Calu3 (cell line): ENCODE measurements at regions not wholly inside any gene's neighbourhood (a gene's known extent, or its start where the extent isn't known, plus 50 kb on each side); places are given as distances from the start of the nearest gene placed in this dataset.
"Not testable (repeated sequence)": the region's sequence is repeated elsewhere in the genome, so short reads cannot be mapped to it uniquely, and the experiment has no call there.

Source experiments
- BruUV-seq: library from RNA; stranded (reverse); fragments of 400-500 nt; replicated peaks from 2 replicates; lab custom pipeline; 2021; lab: Mats Ljungman, UMichigan
- CTCF ChIA-PET: fragments of 300-600 bp; sonication (Branson Sonifier 250); formaldehyde crosslinking; loops from one replicate; lab custom pipeline; 2022; ENCODE audit warnings: antibody characterized with exemption; lab: Charles Lee
- DNase-seq: peaks from one replicate; pipeline ENCODE4 v3.0.0; 2022
- H3K27ac Mint-ChIP-seq: one replicate; pipeline ENCODE4 v1.8.0; 2022; ENCODE audit warnings: mixed read lengths; ENCODE audit not compliant: unreplicated experiment
- H3K27me3 Mint-ChIP-seq: one replicate; pipeline ENCODE4 v1.8.0; 2022; ENCODE audit warnings: mixed read lengths; ENCODE audit not compliant: unreplicated experiment
- H3K36me3 Mint-ChIP-seq: one replicate; pipeline ENCODE4 v1.8.0; 2022; ENCODE audit warnings: mild to moderate bottlenecking, moderate library complexity, mixed read lengths; ENCODE audit not compliant: insufficient read depth, unreplicated experiment
- H3K4me1 Mint-ChIP-seq: one replicate; pipeline ENCODE4 v1.8.0; 2022; ENCODE audit warnings: mild to moderate bottlenecking, low read depth, mixed read lengths; ENCODE audit not compliant: unreplicated experiment
- H3K4me3 Mint-ChIP-seq: one replicate; pipeline ENCODE4 v1.8.0; 2022; ENCODE audit warnings: mild to moderate bottlenecking, low read depth, moderate library complexity, mixed read lengths; ENCODE audit not compliant: unreplicated experiment
- H3K9me3 Mint-ChIP-seq: one replicate; pipeline ENCODE4 v1.8.0; 2022; ENCODE audit warnings: low read depth, mixed read lengths; ENCODE audit not compliant: unreplicated experiment
- CTCF ChIP-seq: fragments of 200-600 bp; IDR thresholded peaks from one replicate; pipeline ENCODE4 v1.8.0; 2022; ENCODE audit warnings: antibody characterized with exemption; ENCODE audit not compliant: unreplicated experiment
- intact Hi-C: fragments of 100-400 bp; cut with micrococcal nuclease; formaldehyde crosslinking; loops from one replicate; pipeline ENCODE4 v1.10.0; 2022; ENCODE audit not compliant: unreplicated experiment

GRCh38 chr1:47598357-47598756 lies 160.5 kb downstream of the FOXD2 start:
- intact Hi-C loops = loop anchor here (1.0 kb wide), 1 partner anchor 19 kb away; no protein-coding TSS in a partner anchor
- Mint-ChIP-seq H3K4me3 (no peak overlapping the region), H3K36me3 (no peaks in the 10 kb centered on the region), H3K9me3 (peaks cover 10% of the 10 kb centered on the region), H3K27me3 (no peaks in the 10 kb centered on the region), H3K4me1 (no peaks in the 10 kb centered on the region), H3K27ac (no peak overlapping the region)
- BruUV-seq = no TSS peak
- CTCF ChIA-PET = interaction anchor here (0.9 kb wide), 1 partner anchor 20 kb away, joined by 3 read pairs; no protein-coding TSS in a partner anchor
- no peak for DNase-seq
- TF ChIP-seq CTCF = no peak

DNA sequence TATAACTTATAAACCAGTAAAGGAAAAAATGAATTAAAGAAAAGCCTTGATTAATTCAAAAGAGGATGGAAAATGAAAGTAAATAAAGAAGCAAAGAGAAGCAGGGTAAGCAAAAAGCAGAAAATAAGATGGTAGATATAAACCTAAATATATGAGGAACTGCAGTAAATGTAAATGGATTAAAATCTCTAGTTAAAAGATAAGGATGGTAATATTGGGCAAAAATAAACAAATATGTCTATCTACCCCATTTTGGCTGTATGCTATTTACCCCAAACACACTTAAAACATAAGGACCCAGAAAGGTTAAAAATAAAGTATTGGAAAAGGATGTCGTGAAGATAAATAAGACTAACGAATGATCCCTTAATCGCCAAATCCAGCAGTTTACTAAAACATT lies 161.9 kb downstream of the FOXD2 start:
- CTCF ChIA-PET = no interaction called here
- H3K27me3 Mint-ChIP-seq = no peaks in the 10 kb centered on the region
- peaks cover 10% of the 10 kb centered on the region for H3K9me3 Mint-ChIP-seq
- intact Hi-C loops = no loop called here
- no peaks in the 10 kb centered on the region for H3K36me3 Mint-ChIP-seq
- H3K4me1 Mint-ChIP-seq = no peaks in the 10 kb centered on the region
- no peak overlapping the region for H3K4me3 Mint-ChIP-seq
- no TSS peak for BruUV-seq
- no peak for DNase-seq
- no peak for TF ChIP-seq CTCF
- H3K27ac Mint-ChIP-seq = no peak overlapping the region

- intact Hi-C loops, DNase-seq, H3K27me3 Mint-ChIP-seq, H3K4me1 Mint-ChIP-seq, H3K4me3 Mint-ChIP-seq, H3K27ac Mint-ChIP-seq, H3K36me3 Mint-ChIP-seq, CTCF ChIA-PET, BruUV-seq: not testable (repeated sequence)
- peaks cover 13% of the 10 kb centered on the region for H3K9me3 Mint-ChIP-seq
These were observed 164.6 kb downstream of the FOXD2 start for GRCh38 chr1:47602491-47602890.

DNA sequence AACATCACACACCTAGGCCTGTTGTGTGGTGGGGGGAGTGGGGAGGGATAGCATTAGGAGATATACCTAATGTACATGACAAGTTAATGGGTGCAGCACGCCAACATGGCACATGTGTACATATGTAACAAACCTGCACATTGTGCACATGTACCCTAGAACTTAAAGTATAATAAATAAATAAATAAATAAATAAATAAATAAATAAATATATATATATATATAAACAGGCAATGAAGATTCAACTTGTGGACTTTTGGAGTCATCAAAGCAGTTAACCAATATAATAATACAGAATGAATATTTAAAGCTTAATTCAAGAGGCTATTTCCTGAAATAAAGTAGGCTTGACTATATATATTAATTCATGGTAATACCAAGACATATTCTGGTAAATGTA lies 167.0 kb downstream of the FOXD2 start:
- peaks cover 14% of the 10 kb centered on the region for H3K9me3 Mint-ChIP-seq
- CTCF ChIA-PET = interaction anchor here (0.6 kb wide), 1 partner anchor 83 kb away, joined by 3 read pairs; no protein-coding TSS in a partner anchor

GRCh38 chr1:47608296-47608875 lies 170.5 kb downstream of the FOXD2 start:
- no peak for TF ChIP-seq CTCF
- peaks cover 6% of the 10 kb centered on the region for H3K9me3 Mint-ChIP-seq
- CTCF ChIA-PET = no interaction called here
- no peak for DNase-seq
- no peaks in the 10 kb centered on the region for H3K27me3 Mint-ChIP-seq
- BruUV-seq = no TSS peak
- H3K4me3 Mint-ChIP-seq = no peak overlapping the region
- H3K27ac Mint-ChIP-seq = no peak overlapping the region
- H3K36me3 Mint-ChIP-seq = no peaks in the 10 kb centered on the region
- intact Hi-C loops = no loop called here
- H3K4me1 Mint-ChIP-seq = no peaks in the 10 kb centered on the region

More for the DNA sequence above, 167.0 kb downstream of the FOXD2 start:
- H3K36me3 Mint-ChIP-seq, H3K27ac Mint-ChIP-seq, BruUV-seq, DNase-seq, H3K4me3 Mint-ChIP-seq, H3K4me1 Mint-ChIP-seq, intact Hi-C loops, H3K27me3 Mint-ChIP-seq: not testable (repeated sequence)
